ENCODE measurements at regions not wholly inside any gene's neighbourhood (a gene's known extent, or its start where the extent isn't known, plus 50 kb on each side); places are given as distances from the start of the nearest gene placed in this dataset.
"Not testable (repeated sequence)": the region's sequence is repeated elsewhere in the genome, so short reads cannot be mapped to it uniquely, and the experiment has no call there.

DNA sequence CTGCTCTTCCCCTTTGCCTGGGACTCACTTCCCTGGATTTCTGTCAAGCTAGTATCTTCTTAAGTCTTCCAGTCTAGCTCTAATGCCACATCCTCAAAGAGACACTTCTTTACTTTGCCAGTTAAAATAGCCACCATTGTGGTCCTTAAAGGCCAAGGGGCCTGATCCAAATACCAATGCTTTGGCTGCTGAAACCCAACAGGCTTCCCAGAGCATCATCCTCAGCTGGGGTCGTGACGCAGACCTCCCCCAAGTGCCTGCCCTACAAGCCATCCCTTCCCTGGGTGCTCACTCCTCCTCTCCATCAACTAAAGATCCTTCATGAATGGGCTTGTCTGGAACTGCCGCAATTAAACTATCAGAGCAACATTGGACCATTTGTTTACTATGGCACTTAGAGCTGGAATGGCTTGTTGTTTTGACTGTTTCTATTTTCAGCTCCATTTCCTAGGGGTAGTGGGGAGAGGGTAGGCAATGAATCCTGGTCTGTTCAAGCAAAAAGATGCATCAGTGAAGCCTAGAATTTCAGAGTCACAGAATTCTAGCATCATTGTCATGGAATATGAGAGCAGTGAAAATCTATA, 79.6 kb upstream of the SIRPA start:
- Histone ChIP-seq H3K4me3 (ENCODE audit: insufficient read depth, low read length) (no peak overlapping the region), H3K9me3 (ENCODE audit: low read depth, low read length) (no peaks in the 10 kb centered on the region), H3K4me2 (ENCODE audit: insufficient read depth, low read length) (peak overlapping the region; percentile 28), H4K20me1 (ENCODE audit: insufficient read depth, low read length) (no peaks in the 10 kb centered on the region), H2AFZ (ENCODE audit: low read length) (no peak overlapping the region), H3K79me2 (ENCODE audit: insufficient read depth, low read length) (no peaks in the 10 kb centered on the region), H3K27ac (ENCODE audit: low read depth, low read length) (peak overlapping the region; percentile 83), H3K36me3 (ENCODE audit: insufficient read depth, low read length) (no peaks in the 10 kb centered on the region), H3K27me3 (ENCODE audit: insufficient read depth, low read length) (no peaks in the 10 kb centered on the region), H3K4me1 (ENCODE audit: insufficient read depth, low read length) (peaks cover 77% of the 10 kb centered on the region)
- DNase-seq (ENCODE audit: insufficient read length, low spot score, missing footprints), result no peak
- no peak for TF ChIP-seq CTCF (IDR thresholded peaks at IDR 0.05; ENCODE audit: extremely low read depth, low read depth, low read length)

GRCh38 chr20:1814861-1815260, 80.3 kb upstream of the SIRPA start:
- not testable (repeated sequence) for H3K4me3 ChIP-seq (ENCODE audit: insufficient read depth, low read length); DNase-seq (ENCODE audit: insufficient read length, low spot score, missing footprints); H3K9me3 ChIP-seq (ENCODE audit: low read depth, low read length); H3K27ac ChIP-seq (ENCODE audit: low read depth, low read length); H3K27me3 ChIP-seq (ENCODE audit: insufficient read depth, low read length); H4K20me1 ChIP-seq (ENCODE audit: insufficient read depth, low read length); H2AFZ ChIP-seq (ENCODE audit: low read length); H3K4me2 ChIP-seq (ENCODE audit: insufficient read depth, low read length); H3K36me3 ChIP-seq (ENCODE audit: insufficient read depth, low read length); H3K79me2 ChIP-seq (ENCODE audit: insufficient read depth, low read length)
- peaks cover 77% of the 10 kb centered on the region for H3K4me1 ChIP-seq (ENCODE audit: insufficient read depth, low read length)

DNA sequence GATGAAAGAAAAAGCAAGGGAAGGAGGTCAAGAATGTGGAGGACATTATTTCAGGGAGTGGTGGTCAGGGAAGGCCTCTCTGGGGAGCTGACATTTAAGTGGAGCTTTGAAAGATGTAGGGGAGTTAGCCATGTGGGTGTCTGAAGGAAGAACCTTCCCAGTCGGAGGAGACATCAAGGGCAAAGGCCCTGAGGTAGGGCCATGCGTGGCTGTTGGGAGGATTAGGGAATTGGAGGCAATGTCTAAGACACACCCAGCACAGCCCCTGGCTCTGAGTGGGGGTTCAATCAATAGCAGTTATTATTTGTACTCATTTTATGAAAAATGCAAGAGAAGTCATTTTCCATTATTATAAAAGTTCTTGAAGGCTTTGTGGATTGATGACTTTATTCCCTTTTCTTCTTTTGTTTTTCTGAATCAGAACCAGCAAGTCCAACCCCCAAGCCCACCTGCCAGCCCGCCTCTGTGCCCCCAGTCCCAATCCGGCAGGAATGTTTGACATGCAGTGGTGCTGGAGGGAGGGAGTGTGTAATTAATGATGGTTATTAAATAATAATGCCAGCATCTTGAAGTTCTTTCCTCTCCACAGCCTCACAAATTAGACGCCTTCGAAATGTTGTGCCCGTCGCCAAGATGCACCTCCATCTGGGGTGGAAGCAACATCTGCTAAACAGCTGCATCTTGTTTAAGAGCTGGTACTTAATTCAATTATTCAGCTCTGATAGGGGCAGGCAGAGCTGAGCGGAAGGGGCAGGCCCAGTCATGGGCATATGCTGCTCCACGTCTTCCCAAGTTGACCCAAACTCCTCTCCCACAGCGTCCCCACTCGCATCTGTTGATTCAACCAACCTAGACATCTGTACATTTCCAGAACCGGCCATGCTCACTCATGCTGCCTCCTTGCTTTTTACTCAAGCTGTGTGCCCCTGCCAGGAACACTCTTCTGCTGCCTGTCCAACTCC, 81.3 kb upstream of the SIRPA start:
- H3K4me1 ChIP-seq (ENCODE audit: insufficient read depth, low read length), result peaks cover 77% of the 10 kb centered on the region
- H3K4me3 ChIP-seq (ENCODE audit: insufficient read depth, low read length), result no peak overlapping the region
- no peak for TF ChIP-seq CTCF (IDR thresholded peaks at IDR 0.05; ENCODE audit: extremely low read depth, low read depth, low read length)
- H2AFZ ChIP-seq (ENCODE audit: low read length), result no peak overlapping the region
- H3K36me3 ChIP-seq (ENCODE audit: insufficient read depth, low read length), result no peaks in the 10 kb centered on the region
- no peaks in the 10 kb centered on the region for H3K9me3 ChIP-seq (ENCODE audit: low read depth, low read length)
- H3K27me3 ChIP-seq (ENCODE audit: insufficient read depth, low read length), result no peaks in the 10 kb centered on the region
- no peak for DNase-seq (ENCODE audit: insufficient read length, low spot score, missing footprints)
- H3K79me2 ChIP-seq (ENCODE audit: insufficient read depth, low read length), result no peaks in the 10 kb centered on the region
- H4K20me1 ChIP-seq (ENCODE audit: insufficient read depth, low read length), result no peaks in the 10 kb centered on the region
- H3K27ac ChIP-seq (ENCODE audit: low read depth, low read length), result peak overlapping the region; percentile 77
- no peak overlapping the region for H3K4me2 ChIP-seq (ENCODE audit: insufficient read depth, low read length)

DNA sequence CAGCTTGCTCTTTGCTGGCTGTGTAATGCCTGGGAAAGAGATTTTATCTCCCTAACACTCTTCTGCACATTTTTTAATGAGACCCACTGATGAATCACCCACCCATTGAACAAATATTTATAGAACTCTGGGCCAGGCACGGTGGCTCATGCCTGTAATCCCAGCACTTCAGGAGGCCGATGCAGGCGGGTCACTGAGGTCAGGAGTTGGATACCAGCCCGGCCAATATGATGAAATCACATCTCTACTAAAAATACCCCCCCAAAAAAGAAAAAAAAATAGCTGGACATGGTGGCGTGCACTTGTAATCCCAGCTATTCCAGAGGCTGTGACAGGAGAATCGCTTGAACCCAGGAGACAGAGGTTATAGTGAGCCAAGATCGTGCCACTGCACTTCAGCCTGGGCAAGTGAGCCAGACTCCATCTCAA, 82.1 kb upstream of the SIRPA start:
- no peaks in the 10 kb centered on the region for H3K79me2 ChIP-seq (ENCODE audit: insufficient read depth, low read length)
- H3K4me2 ChIP-seq (ENCODE audit: insufficient read depth, low read length), result no peak overlapping the region
- H3K4me1 ChIP-seq (ENCODE audit: insufficient read depth, low read length), result peaks cover 74% of the 10 kb centered on the region
- DNase-seq (ENCODE audit: insufficient read length, low spot score, missing footprints), result peak; percentile 90
- H3K27ac ChIP-seq (ENCODE audit: low read depth, low read length), result peak overlapping the region; percentile 77
- no peak overlapping the region for H3K4me3 ChIP-seq (ENCODE audit: insufficient read depth, low read length)
- H4K20me1 ChIP-seq (ENCODE audit: insufficient read depth, low read length), result no peaks in the 10 kb centered on the region
- no peak for TF ChIP-seq CTCF (IDR thresholded peaks at IDR 0.05; ENCODE audit: extremely low read depth, low read depth, low read length)
- no peak overlapping the region for H2AFZ ChIP-seq (ENCODE audit: low read length)
- no peaks in the 10 kb centered on the region for H3K27me3 ChIP-seq (ENCODE audit: insufficient read depth, low read length)
- no peaks in the 10 kb centered on the region for H3K9me3 ChIP-seq (ENCODE audit: low read depth, low read length)
- no peaks in the 10 kb centered on the region for H3K36me3 ChIP-seq (ENCODE audit: insufficient read depth, low read length)

Measured in osteoblast (primary cell).